Stimulated activated CD4-positive, alpha-beta T cell treated with anti-CD3 and anti-CD28 coated beads, Interleukin-15, amount 100 ng/mL, for 48 hours (primary cell): ENCODE measurements at regions not wholly inside any gene's neighbourhood (a gene's known extent, or its start where the extent isn't known, plus 50 kb on each side); places are given as distances from the start of the nearest gene placed in this dataset.
"Not testable (repeated sequence)": the region's sequence is repeated elsewhere in the genome, so short reads cannot be mapped to it uniquely, and the experiment has no call there.

Experiments
- DNase-seq, 2 donors: peaks; one replicate each; pipeline ENCODE4 v3.0.0-alpha.2; 2020; ENCODE audit warnings: low read depth in 2 of 2

- no peak for DNase-seq
These were observed 455.1 kb upstream of the B3GAT1 start for GRCh38 chr11:134866981-134867675.

GRCh38 chr11:134866215-134866614 lies 454.2 kb upstream of the B3GAT1 start:
- DNase-seq, result no peak

- no peak for DNase-seq
These were observed 452.9 kb upstream of the B3GAT1 start for GRCh38 chr11:134864968-134865305.

- DNase-seq, result no peak
These were observed 452.4 kb upstream of the B3GAT1 start for GRCh38 chr11:134864233-134864967.

GRCh38 chr11:134863294-134863693 lies 451.3 kb upstream of the B3GAT1 start:
- no peak for DNase-seq

- DNase-seq, result no peak
These were observed 450.6 kb upstream of the B3GAT1 start for GRCh38 chr11:134862587-134863195.

- DNase-seq, result no peak
These were observed 450.1 kb upstream of the B3GAT1 start for GRCh38 chr11:134862105-134862502.

GRCh38 chr11:134861490-134862104 lies 449.6 kb upstream of the B3GAT1 start:
- DNase-seq, result no peak

GRCh38 chr11:134858783-134859480 lies 446.9 kb upstream of the B3GAT1 start:
- DNase-seq, result no peak

- no peak for DNase-seq
These were observed 445.0 kb upstream of the B3GAT1 start for GRCh38 chr11:134857035-134857434.

GRCh38 chr11:134856056-134856971 lies 444.3 kb upstream of the B3GAT1 start:
- no peak for DNase-seq

GRCh38 chr11:134853992-134854991 lies 442.2 kb upstream of the B3GAT1 start:
- no peak for DNase-seq

GRCh38 chr11:134851503-134852224 lies 439.6 kb upstream of the B3GAT1 start:
- not testable (repeated sequence) for DNase-seq

GRCh38 chr11:134850566-134850965 lies 438.5 kb upstream of the B3GAT1 start:
- DNase-seq, result no peak

GRCh38 chr11:134849833-134850232 lies 437.8 kb upstream of the B3GAT1 start:
- DNase-seq, result no peak

GRCh38 chr11:134847083-134847715 lies 435.2 kb upstream of the B3GAT1 start:
- DNase-seq, result no peak

- DNase-seq, result no peak
These were observed 434.5 kb upstream of the B3GAT1 start for GRCh38 chr11:134846328-134847082.
